ENCODE measurements at regions not wholly inside any gene's neighbourhood (a gene's known extent, or its start where the extent isn't known, plus 50 kb on each side); places are given as distances from the start of the nearest gene placed in this dataset.
"Not testable (repeated sequence)": the region's sequence is repeated elsewhere in the genome, so short reads cannot be mapped to it uniquely, and the experiment has no call there.

- no peak for TF ChIP-seq POLR2A (IDR thresholded peaks at IDR 0.05; ENCODE audit: low read length)
- no peak for TF ChIP-seq GATA1 (IDR thresholded peaks at IDR 0.05; ENCODE audit: low read depth, low read length)
- no peak for DNase-seq
Measured at GRCh38 chr6:169406804-169407203, 153.2 kb upstream of the THBS2 start.

DNA sequence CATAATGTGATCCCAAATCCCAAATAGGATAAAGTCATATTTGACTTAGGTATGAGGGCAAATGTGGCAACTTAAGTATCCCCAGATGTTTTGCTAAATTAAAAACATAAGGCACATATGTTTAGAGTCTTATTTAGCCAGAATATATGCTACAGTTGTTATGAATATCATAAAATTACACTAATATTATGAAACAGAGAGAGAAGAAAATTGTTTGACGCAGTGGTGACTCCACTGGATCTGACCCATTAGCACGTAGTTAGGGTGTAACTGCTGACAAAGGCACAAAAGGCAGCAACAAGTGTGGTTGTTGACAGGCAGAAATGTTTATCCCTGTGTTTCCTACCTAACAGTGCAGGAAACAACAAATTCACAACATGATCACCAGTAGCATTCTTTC is 152.4 kb upstream of the THBS2 start:
- no peak for DNase-seq

DNA sequence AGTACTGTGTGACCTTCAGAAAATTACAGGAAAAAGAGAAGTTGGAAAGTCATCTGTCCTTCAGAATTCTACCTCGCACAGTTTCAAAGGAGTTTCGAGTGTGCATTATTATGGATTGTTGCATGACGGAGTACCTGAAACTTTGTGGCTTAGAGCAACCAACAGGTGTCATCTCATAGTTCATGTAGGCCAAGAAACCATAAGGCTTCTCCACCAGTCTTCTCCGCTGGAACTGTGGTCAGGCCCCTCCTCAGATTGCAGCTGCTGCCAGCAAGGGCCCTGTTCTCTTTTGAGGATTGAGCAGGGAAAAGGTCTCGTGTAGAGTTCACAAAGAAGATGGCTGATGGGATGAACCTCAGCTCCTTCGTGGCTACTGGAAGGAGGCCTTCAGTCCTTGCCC is 151.2 kb upstream of the THBS2 start:
- TF ChIP-seq GATA1 (IDR thresholded peaks at IDR 0.05; ENCODE audit: low read depth, low read length) (no peak), POLR2A (IDR thresholded peaks at IDR 0.05; ENCODE audit: low read length) (no peak)
- no peak for DNase-seq

More for the DNA sequence above, 152.4 kb upstream of the THBS2 start:
- TF ChIP-seq GATA1 (IDR thresholded peaks at IDR 0.05; ENCODE audit: low read depth, low read length), result no peak
- TF ChIP-seq POLR2A (IDR thresholded peaks at IDR 0.05; ENCODE audit: low read length), result no peak

DNA sequence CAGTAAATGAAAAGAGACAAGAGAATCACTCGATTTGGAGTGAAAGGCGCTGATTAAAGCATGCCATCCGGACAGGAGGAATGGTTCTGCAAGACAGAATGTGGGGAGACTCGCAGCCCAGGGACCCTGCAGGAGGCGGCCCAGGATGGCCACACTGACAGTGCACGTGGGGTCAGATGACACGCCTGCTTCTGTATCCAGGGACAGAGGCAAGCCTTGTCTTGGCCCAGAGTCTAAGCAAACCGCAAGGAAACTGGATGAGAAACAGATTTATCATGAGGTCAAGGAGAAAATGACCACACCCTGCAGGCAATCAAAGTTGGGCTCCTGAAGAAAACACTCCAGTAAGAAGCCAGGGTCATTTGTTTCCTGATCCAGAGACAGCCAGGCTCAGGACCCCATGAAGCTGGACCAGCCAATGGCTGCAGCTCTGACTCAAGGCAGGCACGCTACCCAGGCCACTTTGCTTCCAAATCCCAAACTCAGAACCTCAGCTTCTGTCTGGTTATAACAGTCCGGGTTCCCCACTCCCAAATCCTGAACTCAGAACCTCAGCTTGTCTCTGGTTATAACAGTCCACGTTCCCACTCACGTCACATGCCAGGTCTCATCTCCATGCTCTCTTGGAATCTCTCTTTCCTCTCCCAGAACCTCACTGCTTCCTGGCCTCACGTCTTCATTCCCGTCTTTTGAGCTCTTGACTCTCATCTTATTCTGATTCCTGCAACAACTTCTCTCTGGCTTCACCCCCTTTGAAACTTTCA is 144.9 kb upstream of the THBS2 start:
- TF ChIP-seq GATA1 (IDR thresholded peaks at IDR 0.05; ENCODE audit: low read depth, low read length) (no peak), POLR2A (IDR thresholded peaks at IDR 0.05; ENCODE audit: low read length) (no peak)
- DNase-seq, result no peak

DNA sequence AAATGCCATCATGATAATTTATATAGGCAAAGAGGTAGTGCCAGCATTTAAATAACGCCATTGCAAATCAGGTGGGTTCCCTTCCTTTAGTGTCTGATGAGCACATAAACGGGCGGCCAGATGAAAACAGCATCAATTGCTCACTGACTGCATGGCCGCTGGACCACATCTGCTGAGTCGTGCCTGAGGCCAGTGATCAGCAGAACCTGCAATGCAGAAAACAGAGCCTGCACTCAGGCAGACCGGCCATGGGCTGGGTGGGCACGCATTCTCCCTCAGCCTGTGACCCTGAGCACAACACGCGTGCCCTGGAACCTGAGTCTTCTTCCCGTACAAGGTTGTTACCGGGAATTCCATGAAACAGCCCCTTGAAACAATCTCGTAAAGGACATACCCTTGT is 144.0 kb upstream of the THBS2 start:
- DNase-seq, result no peak
- TF ChIP-seq POLR2A (IDR thresholded peaks at IDR 0.05; ENCODE audit: low read length), result no peak
- no peak for TF ChIP-seq GATA1 (IDR thresholded peaks at IDR 0.05; ENCODE audit: low read depth, low read length)

DNA sequence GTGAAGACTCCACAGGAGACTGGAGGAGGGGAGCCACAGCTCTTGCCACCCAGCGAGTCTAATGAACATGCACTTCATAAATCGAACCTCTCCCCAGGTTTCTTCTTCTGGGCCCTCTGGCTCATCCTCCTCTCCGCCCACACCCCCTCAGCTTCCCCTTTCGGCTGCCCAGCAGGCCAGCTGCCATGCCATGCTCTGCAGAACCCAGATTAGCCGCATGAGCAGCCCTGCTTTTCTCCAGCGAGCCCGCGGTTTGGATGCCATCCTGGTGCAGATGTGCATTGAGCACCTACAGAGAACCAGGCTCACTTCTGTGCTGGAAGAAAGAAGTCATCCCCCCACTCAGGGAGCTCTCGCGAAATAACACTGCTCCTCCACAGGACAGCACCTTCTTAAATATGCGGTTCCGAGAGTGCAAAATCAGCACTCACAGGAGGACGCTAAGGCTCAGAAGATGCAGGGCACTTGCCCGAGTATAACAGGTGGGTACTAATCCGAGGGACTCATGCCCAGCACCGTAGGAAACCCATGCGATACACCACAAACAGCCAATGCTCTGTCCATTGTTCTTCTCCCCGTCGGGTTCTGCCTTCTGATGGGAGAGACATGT is 143.0 kb upstream of the THBS2 start:
- TF ChIP-seq GATA1 (IDR thresholded peaks at IDR 0.05; ENCODE audit: low read depth, low read length), result no peak
- TF ChIP-seq POLR2A (IDR thresholded peaks at IDR 0.05; ENCODE audit: low read length), result no peak
- no peak for DNase-seq

DNA sequence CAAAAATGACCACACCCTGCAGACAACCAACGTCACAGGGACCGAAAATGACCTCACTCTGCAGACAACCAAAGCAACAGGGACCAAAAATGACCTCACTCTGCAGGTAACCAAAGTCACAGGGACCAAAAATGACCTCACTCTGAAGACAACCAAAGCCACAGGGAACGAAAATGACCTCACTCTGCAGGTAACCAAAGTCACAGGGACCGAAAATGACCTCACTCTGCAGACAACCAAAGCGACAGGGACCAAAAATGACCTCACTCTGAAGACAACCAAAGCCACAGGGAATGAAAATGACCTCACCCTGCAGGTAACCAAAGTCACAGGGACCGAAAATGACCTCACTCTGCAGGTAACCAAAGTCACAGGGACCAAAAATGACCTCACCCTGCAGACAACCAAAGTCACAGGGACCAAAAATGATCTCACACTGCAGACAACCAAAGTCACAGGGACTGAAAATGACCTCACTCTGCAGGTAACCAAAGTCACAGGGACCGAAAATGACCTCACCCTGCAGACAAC is 142.4 kb upstream of the THBS2 start:
- DNase-seq, result not testable (repeated sequence)

GRCh38 chr6:169395080-169395805 is 141.6 kb upstream of the THBS2 start:
- no peak for DNase-seq
- TF ChIP-seq POLR2A (IDR thresholded peaks at IDR 0.05; ENCODE audit: low read length) (no peak), GATA1 (IDR thresholded peaks at IDR 0.05; ENCODE audit: low read depth, low read length) (no peak)

GRCh38 chr6:169393753-169394152 is 140.1 kb upstream of the THBS2 start:
- DNase-seq, result no peak
- TF ChIP-seq GATA1 (IDR thresholded peaks at IDR 0.05; ENCODE audit: low read depth, low read length), result no peak
- no peak for TF ChIP-seq POLR2A (IDR thresholded peaks at IDR 0.05; ENCODE audit: low read length)

DNA sequence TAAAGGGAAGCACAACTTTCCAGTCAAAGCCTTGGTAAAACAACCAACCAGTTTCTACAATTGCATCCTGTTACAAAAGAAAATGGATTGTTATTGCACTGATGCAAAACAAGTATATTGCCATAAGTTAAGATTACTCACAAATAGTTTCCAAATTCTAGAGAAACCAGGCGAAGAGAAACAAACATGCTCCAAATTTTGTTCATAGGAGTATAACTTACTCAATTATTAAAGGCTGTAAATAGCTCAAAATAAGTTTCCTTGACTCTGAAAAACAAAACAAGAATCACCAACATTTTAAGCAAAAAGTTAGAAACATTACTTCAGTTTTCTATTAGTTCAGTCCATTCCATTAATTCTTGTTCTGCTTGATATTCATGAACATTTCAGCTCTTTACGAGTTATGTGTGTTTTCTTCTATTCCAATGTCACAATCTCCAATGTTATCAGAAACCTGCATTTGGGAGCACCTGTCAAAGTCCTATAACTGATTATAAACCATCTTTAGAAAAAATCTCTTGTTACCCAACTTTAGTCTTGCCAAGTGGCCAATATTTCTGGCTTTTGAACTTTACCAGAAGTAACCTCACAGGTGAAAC is 137.9 kb upstream of the THBS2 start:
- no peak for TF ChIP-seq GATA1 (IDR thresholded peaks at IDR 0.05; ENCODE audit: low read depth, low read length)
- TF ChIP-seq POLR2A (IDR thresholded peaks at IDR 0.05; ENCODE audit: low read length), result no peak

GRCh38 chr6:169388395-169389166 is 134.9 kb upstream of the THBS2 start:
- DNase-seq, result no peak
- TF ChIP-seq POLR2A (IDR thresholded peaks at IDR 0.05; ENCODE audit: low read length) (no peak), GATA1 (IDR thresholded peaks at IDR 0.05; ENCODE audit: low read depth, low read length) (no peak)

More for the DNA sequence above, 137.9 kb upstream of the THBS2 start:
- no peak for DNase-seq

DNA sequence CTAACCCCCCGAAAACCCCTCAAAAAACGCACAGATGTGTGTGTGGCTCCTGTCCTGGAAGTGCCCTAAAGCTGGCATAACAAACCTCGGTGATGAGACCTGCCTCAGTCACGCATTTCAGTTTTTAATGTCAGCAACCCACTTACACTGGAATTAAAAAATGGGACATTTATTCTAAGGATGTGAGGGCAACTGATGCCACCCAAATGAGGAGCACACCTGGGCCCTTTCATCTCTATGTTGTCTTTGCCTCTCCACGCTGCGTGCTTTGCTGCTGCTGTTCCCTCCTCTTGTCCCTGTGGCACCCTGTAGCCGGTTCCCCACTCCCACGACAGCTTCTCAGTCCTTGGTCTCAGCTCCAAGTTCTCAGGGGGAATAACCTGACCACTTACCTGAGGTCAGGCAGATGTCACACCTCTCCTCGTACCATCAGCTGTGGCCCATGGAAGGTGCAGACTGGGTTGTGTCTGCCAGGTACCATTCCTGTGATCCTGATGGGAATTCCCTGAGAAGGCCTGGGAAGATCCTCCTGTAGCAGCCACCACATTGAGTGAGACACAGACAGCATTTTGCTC is 134.2 kb upstream of the THBS2 start:
- TF ChIP-seq POLR2A (IDR thresholded peaks at IDR 0.05; ENCODE audit: low read length) (no peak), GATA1 (IDR thresholded peaks at IDR 0.05; ENCODE audit: low read depth, low read length) (no peak)
- DNase-seq, result no peak
